ENCODE measurements at regions not wholly inside any gene's neighbourhood (a gene's known extent, or its start where the extent isn't known, plus 50 kb on each side); places are given as distances from the start of the nearest gene placed in this dataset.

- no peak for TF ChIP-seq CTCF (conservative IDR thresholded peaks at IDR 0.05)
- no peak for TF ChIP-seq EZH2 (IDR thresholded peaks at IDR 0.05; ENCODE audit: low read depth)
Observed at GRCh38 chr4:4753643-4754042, 105.8 kb upstream of the MSX1 start.

Data from PC-9 (cell line).